GM12874 (cell line): ENCODE measurements at regions not wholly inside any gene's neighbourhood (a gene's known extent, or its start where the extent isn't known, plus 50 kb on each side); places are given as distances from the start of the nearest gene placed in this dataset.

Experiments used
- CTCF ChIP-seq: IDR thresholded peaks from 2 replicates; pipeline ENCODE4 v1.5.1; 2011; ENCODE audit warnings: low read depth, mild to moderate bottlenecking, control low read depth, low read length, moderate library complexity; ENCODE audit not compliant: insufficient read depth

DNA sequence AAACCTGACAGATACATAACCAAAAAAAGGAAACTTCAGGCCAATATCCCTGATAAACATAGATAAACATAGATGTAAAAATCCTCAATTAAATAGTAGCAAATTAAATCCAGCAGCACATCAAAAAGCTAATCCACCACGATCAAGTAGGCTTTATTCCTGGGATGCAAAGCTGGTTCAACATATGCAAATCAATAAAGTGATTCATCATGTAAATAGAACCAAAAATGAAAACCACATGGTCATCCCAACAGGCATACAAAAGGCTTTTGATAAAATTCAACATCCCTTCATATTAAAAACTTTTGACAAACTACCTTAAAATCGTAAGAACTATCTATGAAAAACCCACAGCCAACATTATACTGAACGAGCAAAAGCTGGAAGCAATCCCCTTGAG lies 882.2 kb downstream of the NTRK3 start:
- TF ChIP-seq CTCF: no peak

DNA sequence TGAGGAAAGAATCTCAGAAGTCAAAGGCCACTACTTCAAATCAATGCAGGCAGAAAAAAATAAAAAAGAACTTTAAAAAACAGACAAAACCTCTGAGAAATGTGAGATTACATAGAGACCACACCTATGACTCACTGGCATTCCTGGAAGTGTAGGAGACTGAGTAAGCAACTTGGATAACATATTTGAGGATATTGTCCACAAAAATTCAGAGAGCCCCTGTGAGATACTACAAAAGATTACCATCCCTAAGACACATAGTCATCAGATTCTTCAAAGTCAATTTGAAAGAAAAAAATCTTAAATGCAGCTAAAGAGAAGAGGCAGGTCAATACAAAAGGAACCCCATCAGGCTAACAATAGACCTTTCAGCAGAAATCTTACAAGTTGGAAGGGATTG lies 887.3 kb downstream of the NTRK3 start:
- no peak for TF ChIP-seq CTCF

DNA sequence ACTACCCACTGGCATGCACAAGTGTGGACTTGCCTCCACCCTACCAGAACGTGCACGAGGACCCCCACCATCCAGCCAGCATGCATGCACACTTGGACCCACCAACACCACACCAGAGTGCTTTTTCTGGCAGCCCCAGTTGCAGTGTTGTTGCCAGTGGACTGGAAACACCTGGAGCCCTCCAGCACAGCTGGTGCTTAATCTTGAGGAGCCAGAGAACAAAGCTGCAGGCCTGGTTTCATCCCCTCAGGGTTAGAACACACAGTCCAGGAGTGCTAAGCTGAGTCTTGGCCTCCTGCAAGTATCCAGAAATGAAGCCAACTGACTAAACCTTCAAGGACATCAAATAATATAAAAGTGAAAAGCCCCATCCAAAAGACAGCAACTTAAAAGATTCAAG lies 888.0 kb downstream of the NTRK3 start:
- TF ChIP-seq CTCF: no peak

GRCh38 chr15:87365186-87365585 lies 891.4 kb downstream of the NTRK3 start:
- TF ChIP-seq CTCF: no peak

- no peak for TF ChIP-seq CTCF
Observed at GRCh38 chr15:87362531-87362930, 894.0 kb downstream of the NTRK3 start.

- TF ChIP-seq CTCF: no peak
Observed at GRCh38 chr15:87357637-87358313, 898.8 kb downstream of the NTRK3 start.

DNA sequence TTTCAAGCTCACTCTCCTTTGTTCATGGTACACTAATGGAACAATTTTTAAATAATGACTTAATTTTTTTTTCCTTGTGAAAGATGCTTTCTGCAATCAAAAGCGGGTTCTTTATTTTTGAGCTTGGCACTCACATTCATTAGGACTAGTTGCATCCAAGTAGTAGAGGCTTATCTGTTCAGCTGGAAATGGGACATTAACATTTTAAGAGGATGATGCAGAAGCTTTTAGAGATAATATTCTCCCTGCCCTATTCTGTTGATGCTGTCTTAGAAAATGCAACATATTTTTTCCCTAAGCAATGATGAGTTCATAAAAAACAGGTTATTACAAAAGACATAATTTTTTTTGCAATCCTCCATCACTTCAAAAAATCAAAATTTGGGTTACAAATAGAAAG lies 900.6 kb downstream of the NTRK3 start:
- TF ChIP-seq CTCF: no peak
